GM23338 (cell line): ENCODE measurements at regions not wholly inside any gene's neighbourhood (a gene's known extent, or its start where the extent isn't known, plus 50 kb on each side); places are given as distances from the start of the nearest gene placed in this dataset.

ENCODE experiments used
- ATAC-seq: fragments of 200-7000 bp; cut with Tn5 transposase; 3 replicates; pipeline ENCODE4 v1.9.1; 2020
- DNase-seq: peaks from one replicate; pipeline ENCODE4 v3.0.0-alpha.2; 2015; ENCODE audit warnings: low spot score
- H2AFZ ChIP-seq: fragments of 200-600 bp; sonication (generic); 2 replicates; pipeline ENCODE4 v1.8.0; 2016; ENCODE audit warnings: antibody characterized with exemption, mild to moderate bottlenecking, moderate library complexity
- H3F3A ChIP-seq: fragments of 200-600 bp; sonication (generic); replicated peaks from 2 replicates; pipeline ENCODE4 v1.8.0; 2017; ENCODE audit warnings: antibody characterized with exemption, mixed run types, low read depth
- H3K27ac ChIP-seq: fragments of 200-600 bp; sonication (generic); 2 replicates; pipeline ENCODE4 v1.6.1; 2016; ENCODE audit warnings: low read depth
- H3K27me3 ChIP-seq: fragments of 200-600 bp; sonication (generic); 2 replicates; pipeline ENCODE4 v1.8.0; 2016; ENCODE audit warnings: mild to moderate bottlenecking, mixed run types, moderate library complexity; ENCODE audit not compliant: insufficient read depth
- H3K36me3 ChIP-seq: fragments of 200-600 bp; sonication (generic); 2 replicates; pipeline ENCODE4 v1.8.0; 2016; ENCODE audit warnings: mild to moderate bottlenecking; ENCODE audit not compliant: insufficient read depth
- H3K4me1 ChIP-seq: fragments of 200-600 bp; sonication (generic); 2 replicates; pipeline ENCODE4 v1.8.0; 2016; ENCODE audit warnings: mild to moderate bottlenecking, moderate library complexity; ENCODE audit not compliant: insufficient read depth
- H3K4me2 ChIP-seq: fragments of 200-600 bp; sonication (generic); 2 replicates; pipeline ENCODE4 v1.7.1; 2017; ENCODE audit warnings: mixed run types
- H3K4me3 ChIP-seq: fragments of 200-600 bp; sonication (generic); 2 replicates; pipeline ENCODE4 v1.6.1; 2016; ENCODE audit warnings: mixed run types
- H3K79me2 ChIP-seq: fragments of 200-600 bp; sonication (generic); replicated peaks from 2 replicates; pipeline ENCODE4 v1.8.0; 2017; ENCODE audit warnings: mild to moderate bottlenecking; ENCODE audit not compliant: insufficient read depth
- H3K9me2 ChIP-seq: fragments of 200-600 bp; sonication (generic); 2 replicates; pipeline ENCODE4 v1.8.0; 2017; ENCODE audit not compliant: insufficient read depth
- H4K20me1 ChIP-seq: fragments of 200-600 bp; sonication (generic); replicated peaks from 2 replicates; pipeline ENCODE4 v1.8.0; 2017; ENCODE audit warnings: mild to moderate bottlenecking; ENCODE audit not compliant: insufficient read depth
- H3K27ac Mint-ChIP-seq: 2 replicates; pipeline ENCODE4 v1.8.0; 2020; ENCODE audit warnings: inconsistent platforms, mild to moderate bottlenecking, moderate library complexity, mixed read lengths
- H3K27me3 Mint-ChIP-seq: 3 replicates; pipeline ENCODE4 v1.8.0; 2022; ENCODE audit warnings: low read depth, mild to moderate bottlenecking, moderate library complexity, mixed read lengths, inconsistent platforms; ENCODE audit not compliant: insufficient read depth, poor library complexity
- H3K36me3 Mint-ChIP-seq: 3 replicates; pipeline ENCODE4 v1.8.0; 2021; ENCODE audit warnings: low read depth, mild to moderate bottlenecking, inconsistent platforms, moderate library complexity, mixed read lengths
- H3K4me1 Mint-ChIP-seq: 3 replicates; pipeline ENCODE4 v1.8.0; 2020; ENCODE audit warnings: mild to moderate bottlenecking, inconsistent platforms, mixed read lengths
- H3K4me3 Mint-ChIP-seq: 3 replicates; pipeline ENCODE4 v1.8.0; 2021; ENCODE audit warnings: moderate library complexity, mild to moderate bottlenecking, inconsistent platforms, mixed read lengths
- H3K9me3 Mint-ChIP-seq: 3 replicates; pipeline ENCODE4 v1.8.0; 2020; ENCODE audit warnings: moderate library complexity, mild to moderate bottlenecking, inconsistent platforms, mixed read lengths
- CREB1 ChIP-seq: fragments of 250-450 bp; sonication (Bioruptor Pico); IDR thresholded peaks from 2 replicates; pipeline ENCODE4 v1.5.0; 2020; ENCODE audit warnings: low read depth, mild to moderate bottlenecking, moderate library complexity
- EZH2 ChIP-seq: fragments of 200-600 bp; sonication (generic); IDR thresholded peaks from one replicate; pipeline ENCODE4 v1.8.0; 2017; ENCODE audit warnings: antibody characterized with exemption, mild to moderate bottlenecking, low read depth; ENCODE audit not compliant: unreplicated experiment
- EZH2phosphoT487 ChIP-seq: fragments of 200-600 bp; sonication (generic); IDR thresholded peaks from one replicate; pipeline ENCODE4 v1.8.1; 2018; ENCODE audit warnings: antibody characterized with exemption; ENCODE audit not compliant: unreplicated experiment
- JUNB ChIP-seq: IDR thresholded peaks from one replicate; pipeline ENCODE4 v1.6.1; 2016; ENCODE audit warnings: antibody characterized with exemption; ENCODE audit not compliant: unreplicated experiment
- NANOG ChIP-seq: IDR thresholded peaks from 2 replicates; pipeline ENCODE4 v1.6.1; 2016; ENCODE audit warnings: antibody characterized with exemption, borderline replicate concordance
- POLR2AphosphoS5 ChIP-seq: IDR thresholded peaks from 2 replicates; pipeline ENCODE4 v1.6.1; 2016; ENCODE audit warnings: antibody characterized with exemption, low read depth
- STAT1 ChIP-seq: IDR thresholded peaks from one replicate; pipeline ENCODE4 v1.6.1; 2016; ENCODE audit warnings: antibody characterized with exemption; ENCODE audit not compliant: unreplicated experiment
- ZNF114 ChIP-seq: fragments of 250-450 bp; sonication (Bioruptor Pico); IDR thresholded peaks from 2 replicates; pipeline ENCODE4 v1.5.0; 2020; ENCODE audit warnings: mild to moderate bottlenecking, moderate library complexity
- ZNF331 ChIP-seq: fragments of 250-450 bp; sonication (Bioruptor Pico); IDR thresholded peaks from 2 replicates; pipeline ENCODE4 v1.5.0; 2020; ENCODE audit warnings: low read depth, mild to moderate bottlenecking, moderate library complexity
- TF ChIP-seq, protein P1 (sequence below), 2 experiments: fragments of 200-600 bp in 1 of 2; sonication (generic) in 1 of 2; conservative IDR thresholded peaks; 2 replicates each; pipeline versions ENCODE4 v1.5.1 to v1.6.1; 2016 to 2017; ENCODE audit warnings: antibody characterized with exemption in 2 of 2, low read depth in 2 of 2, mild to moderate bottlenecking in 2 of 2, moderate library complexity in 1 of 2
- TF ChIP-seq, protein P2 (sequence below): IDR thresholded peaks from one replicate; pipeline ENCODE4 v1.6.1; 2018; ENCODE audit warnings: antibody characterized with exemption; ENCODE audit not compliant: unreplicated experiment
- TF ChIP-seq, protein P3 (sequence below): IDR thresholded peaks from 2 replicates; pipeline ENCODE4 v1.6.1; 2016; ENCODE audit warnings: antibody characterized with exemption
- TF ChIP-seq, protein P4 (sequence below): fragments of 250-450 bp; sonication (Bioruptor Pico); IDR thresholded peaks from 2 replicates; pipeline ENCODE4 v1.5.0; 2020; ENCODE audit warnings: mild to moderate bottlenecking, moderate library complexity

DNA sequence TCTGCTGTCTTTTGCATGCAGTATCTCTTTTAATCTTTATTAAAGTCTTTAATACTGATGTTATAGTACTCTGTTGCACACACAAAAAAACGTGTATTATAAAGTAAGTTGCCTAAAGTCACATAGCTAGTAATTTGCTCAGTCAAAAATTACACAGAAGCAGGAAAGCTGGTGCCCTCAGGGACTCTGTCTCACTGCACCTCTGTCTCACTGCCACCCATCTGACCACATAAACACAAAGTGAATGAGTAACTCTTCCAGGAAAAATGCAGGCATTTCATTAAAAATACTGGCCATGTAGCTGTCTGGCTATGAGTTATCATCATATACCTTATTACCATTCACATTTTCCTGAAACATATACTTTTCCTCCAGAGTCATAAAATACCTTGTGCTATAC lies 591.7 kb downstream of the CSNK1G3 start:
- Mint-ChIP-seq H3K36me3 (no peaks in the 10 kb centered on the region), H3K4me3 (no peak overlapping the region), H3K9me3 (no peaks in the 10 kb centered on the region), H3K27me3 (no peaks in the 10 kb centered on the region), H3K27ac (no peak overlapping the region), H3K4me1 (no peaks in the 10 kb centered on the region)
- no peak overlapping the region for H3K4me2 ChIP-seq
- TF ChIP-seq, protein P1, sequence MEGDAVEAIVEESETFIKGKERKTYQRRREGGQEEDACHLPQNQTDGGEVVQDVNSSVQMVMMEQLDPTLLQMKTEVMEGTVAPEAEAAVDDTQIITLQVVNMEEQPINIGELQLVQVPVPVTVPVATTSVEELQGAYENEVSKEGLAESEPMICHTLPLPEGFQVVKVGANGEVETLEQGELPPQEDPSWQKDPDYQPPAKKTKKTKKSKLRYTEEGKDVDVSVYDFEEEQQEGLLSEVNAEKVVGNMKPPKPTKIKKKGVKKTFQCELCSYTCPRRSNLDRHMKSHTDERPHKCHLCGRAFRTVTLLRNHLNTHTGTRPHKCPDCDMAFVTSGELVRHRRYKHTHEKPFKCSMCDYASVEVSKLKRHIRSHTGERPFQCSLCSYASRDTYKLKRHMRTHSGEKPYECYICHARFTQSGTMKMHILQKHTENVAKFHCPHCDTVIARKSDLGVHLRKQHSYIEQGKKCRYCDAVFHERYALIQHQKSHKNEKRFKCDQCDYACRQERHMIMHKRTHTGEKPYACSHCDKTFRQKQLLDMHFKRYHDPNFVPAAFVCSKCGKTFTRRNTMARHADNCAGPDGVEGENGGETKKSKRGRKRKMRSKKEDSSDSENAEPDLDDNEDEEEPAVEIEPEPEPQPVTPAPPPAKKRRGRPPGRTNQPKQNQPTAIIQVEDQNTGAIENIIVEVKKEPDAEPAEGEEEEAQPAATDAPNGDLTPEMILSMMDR (conservative IDR thresholded peaks at IDR 0.05; ENCODE audit: low read depth in 2 of 2), result no peak
- TF ChIP-seq ZNF114 (no peak), EZH2 (no peak), POLR2AphosphoS5 (no peak), JUNB (no peak), STAT1 (no peak), EZH2phosphoT487 (no peak), ZNF331 (CRISPR knock-in tag) (no peak), CREB1 (CRISPR knock-in tag) (no peak), NANOG (no peak)
- TF ChIP-seq, protein P2, sequence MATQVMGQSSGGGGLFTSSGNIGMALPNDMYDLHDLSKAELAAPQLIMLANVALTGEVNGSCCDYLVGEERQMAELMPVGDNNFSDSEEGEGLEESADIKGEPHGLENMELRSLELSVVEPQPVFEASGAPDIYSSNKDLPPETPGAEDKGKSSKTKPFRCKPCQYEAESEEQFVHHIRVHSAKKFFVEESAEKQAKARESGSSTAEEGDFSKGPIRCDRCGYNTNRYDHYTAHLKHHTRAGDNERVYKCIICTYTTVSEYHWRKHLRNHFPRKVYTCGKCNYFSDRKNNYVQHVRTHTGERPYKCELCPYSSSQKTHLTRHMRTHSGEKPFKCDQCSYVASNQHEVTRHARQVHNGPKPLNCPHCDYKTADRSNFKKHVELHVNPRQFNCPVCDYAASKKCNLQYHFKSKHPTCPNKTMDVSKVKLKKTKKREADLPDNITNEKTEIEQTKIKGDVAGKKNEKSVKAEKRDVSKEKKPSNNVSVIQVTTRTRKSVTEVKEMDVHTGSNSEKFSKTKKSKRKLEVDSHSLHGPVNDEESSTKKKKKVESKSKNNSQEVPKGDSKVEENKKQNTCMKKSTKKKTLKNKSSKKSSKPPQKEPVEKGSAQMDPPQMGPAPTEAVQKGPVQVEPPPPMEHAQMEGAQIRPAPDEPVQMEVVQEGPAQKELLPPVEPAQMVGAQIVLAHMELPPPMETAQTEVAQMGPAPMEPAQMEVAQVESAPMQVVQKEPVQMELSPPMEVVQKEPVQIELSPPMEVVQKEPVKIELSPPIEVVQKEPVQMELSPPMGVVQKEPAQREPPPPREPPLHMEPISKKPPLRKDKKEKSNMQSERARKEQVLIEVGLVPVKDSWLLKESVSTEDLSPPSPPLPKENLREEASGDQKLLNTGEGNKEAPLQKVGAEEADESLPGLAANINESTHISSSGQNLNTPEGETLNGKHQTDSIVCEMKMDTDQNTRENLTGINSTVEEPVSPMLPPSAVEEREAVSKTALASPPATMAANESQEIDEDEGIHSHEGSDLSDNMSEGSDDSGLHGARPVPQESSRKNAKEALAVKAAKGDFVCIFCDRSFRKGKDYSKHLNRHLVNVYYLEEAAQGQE, result no peak
- TF ChIP-seq, protein P3, sequence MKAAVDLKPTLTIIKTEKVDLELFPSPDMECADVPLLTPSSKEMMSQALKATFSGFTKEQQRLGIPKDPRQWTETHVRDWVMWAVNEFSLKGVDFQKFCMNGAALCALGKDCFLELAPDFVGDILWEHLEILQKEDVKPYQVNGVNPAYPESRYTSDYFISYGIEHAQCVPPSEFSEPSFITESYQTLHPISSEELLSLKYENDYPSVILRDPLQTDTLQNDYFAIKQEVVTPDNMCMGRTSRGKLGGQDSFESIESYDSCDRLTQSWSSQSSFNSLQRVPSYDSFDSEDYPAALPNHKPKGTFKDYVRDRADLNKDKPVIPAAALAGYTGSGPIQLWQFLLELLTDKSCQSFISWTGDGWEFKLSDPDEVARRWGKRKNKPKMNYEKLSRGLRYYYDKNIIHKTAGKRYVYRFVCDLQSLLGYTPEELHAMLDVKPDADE, result no peak
- TF ChIP-seq, protein P4, sequence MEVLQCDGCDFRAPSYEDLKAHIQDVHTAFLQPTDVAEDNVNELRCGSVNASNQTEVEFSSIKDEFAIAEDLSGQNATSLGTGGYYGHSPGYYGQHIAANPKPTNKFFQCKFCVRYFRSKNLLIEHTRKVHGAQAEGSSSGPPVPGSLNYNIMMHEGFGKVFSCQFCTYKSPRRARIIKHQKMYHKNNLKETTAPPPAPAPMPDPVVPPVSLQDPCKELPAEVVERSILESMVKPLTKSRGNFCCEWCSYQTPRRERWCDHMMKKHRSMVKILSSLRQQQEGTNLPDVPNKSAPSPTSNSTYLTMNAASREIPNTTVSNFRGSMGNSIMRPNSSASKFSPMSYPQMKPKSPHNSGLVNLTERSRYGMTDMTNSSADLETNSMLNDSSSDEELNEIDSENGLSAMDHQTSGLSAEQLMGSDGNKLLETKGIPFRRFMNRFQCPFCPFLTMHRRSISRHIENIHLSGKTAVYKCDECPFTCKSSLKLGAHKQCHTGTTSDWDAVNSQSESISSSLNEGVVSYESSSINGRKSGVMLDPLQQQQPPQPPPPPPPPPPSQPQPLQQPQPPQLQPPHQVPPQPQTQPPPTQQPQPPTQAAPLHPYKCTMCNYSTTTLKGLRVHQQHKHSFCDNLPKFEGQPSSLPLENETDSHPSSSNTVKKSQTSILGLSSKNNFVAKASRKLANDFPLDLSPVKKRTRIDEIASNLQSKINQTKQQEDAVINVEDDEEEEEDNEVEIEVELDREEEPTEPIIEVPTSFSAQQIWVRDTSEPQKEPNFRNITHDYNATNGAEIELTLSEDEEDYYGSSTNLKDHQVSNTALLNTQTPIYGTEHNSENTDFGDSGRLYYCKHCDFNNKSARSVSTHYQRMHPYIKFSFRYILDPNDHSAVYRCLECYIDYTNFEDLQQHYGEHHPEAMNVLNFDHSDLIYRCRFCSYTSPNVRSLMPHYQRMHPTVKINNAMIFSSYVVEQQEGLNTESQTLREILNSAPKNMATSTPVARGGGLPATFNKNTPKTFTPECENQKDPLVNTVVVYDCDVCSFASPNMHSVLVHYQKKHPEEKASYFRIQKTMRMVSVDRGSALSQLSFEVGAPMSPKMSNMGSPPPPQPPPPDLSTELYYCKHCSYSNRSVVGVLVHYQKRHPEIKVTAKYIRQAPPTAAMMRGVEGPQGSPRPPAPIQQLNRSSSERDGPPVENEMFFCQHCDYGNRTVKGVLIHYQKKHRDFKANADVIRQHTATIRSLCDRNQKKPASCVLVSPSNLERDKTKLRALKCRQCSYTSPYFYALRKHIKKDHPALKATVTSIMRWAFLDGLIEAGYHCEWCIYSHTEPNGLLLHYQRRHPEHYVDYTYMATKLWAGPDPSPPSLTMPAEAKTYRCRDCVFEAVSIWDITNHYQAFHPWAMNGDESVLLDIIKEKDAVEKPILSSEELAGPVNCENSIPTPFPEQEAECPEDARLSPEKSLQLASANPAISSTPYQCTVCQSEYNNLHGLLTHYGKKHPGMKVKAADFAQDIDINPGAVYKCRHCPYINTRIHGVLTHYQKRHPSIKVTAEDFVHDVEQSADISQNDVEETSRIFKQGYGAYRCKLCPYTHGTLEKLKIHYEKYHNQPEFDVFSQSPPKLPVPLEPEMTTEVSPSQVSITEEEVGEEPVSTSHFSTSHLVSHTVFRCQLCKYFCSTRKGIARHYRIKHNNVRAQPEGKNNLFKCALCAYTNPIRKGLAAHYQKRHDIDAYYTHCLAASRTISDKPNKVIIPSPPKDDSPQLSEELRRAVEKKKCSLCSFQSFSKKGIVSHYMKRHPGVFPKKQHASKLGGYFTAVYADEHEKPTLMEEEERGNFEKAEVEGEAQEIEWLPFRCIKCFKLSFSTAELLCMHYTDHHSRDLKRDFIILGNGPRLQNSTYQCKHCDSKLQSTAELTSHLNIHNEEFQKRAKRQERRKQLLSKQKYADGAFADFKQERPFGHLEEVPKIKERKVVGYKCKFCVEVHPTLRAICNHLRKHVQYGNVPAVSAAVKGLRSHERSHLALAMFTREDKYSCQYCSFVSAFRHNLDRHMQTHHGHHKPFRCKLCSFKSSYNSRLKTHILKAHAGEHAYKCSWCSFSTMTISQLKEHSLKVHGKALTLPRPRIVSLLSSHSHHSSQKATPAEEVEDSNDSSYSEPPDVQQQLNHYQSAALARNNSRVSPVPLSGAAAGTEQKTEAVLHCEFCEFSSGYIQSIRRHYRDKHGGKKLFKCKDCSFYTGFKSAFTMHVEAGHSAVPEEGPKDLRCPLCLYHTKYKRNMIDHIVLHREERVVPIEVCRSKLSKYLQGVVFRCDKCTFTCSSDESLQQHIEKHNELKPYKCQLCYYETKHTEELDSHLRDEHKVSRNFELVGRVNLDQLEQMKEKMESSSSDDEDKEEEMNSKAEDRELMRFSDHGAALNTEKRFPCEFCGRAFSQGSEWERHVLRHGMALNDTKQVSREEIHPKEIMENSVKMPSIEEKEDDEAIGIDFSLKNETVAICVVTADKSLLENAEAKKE (CRISPR knock-in tag), result no peak
- H3K79me2 ChIP-seq, result no peaks in the 10 kb centered on the region
- peaks cover 7% of the 10 kb centered on the region; the same call in 1 of the 2 replicates for H3K9me2 ChIP-seq
- no peaks in the 10 kb centered on the region for H3K36me3 ChIP-seq
- H2AFZ ChIP-seq, result no peak overlapping the region
- no peak overlapping the region for H3K27ac ChIP-seq
- no peaks in the 10 kb centered on the region for H3K27me3 ChIP-seq
- DNase-seq (no peak), ATAC-seq (no peak)
- H3F3A ChIP-seq, result no peaks in the 10 kb centered on the region
- no peak overlapping the region for H3K4me3 ChIP-seq
- no peaks in the 10 kb centered on the region for H3K4me1 ChIP-seq
- no peaks in the 10 kb centered on the region for H4K20me1 ChIP-seq
